NCI-H2196 (cell line): ENCODE measurements at regions not wholly inside any gene's neighbourhood (a gene's known extent, or its start where the extent isn't known, plus 50 kb on each side); places are given as distances from the start of the nearest gene placed in this dataset.

Source experiments
- DNase-seq: peaks from one replicate; lab custom pipeline; 2025; ENCODE audit not compliant: unreplicated experiment; lab: John Stamatoyannopoulos, UW

DNA sequence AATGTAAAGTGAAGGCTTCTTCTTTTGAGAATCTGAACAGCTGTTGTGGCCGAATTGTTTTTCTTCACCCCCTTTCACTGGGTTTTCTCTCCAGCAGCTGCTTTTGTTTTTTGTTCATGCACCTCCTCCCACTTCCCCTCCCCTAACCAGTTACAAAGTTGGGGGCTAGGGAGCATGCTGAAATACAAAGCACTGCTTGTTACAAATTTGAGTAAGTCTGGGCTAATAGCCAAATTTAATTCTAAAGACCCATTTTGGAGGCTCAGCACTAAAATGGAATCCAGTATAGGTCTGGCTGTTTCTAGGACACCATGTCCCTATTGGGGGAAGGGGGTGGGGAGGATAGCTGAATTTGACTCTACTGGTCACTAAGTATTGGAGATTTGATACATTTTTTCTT lies 89.2 kb upstream of the GPM6B start:
- DNase-seq, result no peak

GRCh38 chrX:13903405-13903804 lies 86.5 kb upstream of the GPM6B start:
- DNase-seq, result no peak

DNA sequence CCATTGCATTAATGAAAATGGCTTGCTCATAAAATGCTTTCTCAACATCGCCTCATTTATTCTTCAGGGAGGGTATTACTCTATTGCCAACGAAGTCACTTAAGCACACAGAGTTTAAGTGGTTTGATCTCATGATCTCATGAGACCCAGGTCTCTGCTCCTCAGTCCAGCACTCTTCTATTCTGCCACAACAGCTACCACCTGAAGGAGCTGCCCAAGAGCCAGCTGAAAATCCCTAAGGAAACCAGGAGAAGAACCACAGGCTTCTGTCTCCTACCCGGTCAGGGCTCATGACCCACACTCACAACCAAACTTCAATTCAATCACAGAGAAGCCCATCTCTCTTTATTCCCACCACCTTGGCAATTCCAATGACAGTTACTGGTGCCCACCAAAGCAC lies 85.5 kb upstream of the GPM6B start:
- no peak for DNase-seq

GRCh38 chrX:13901354-13901753 lies 84.5 kb upstream of the GPM6B start:
- DNase-seq, result no peak

DNA sequence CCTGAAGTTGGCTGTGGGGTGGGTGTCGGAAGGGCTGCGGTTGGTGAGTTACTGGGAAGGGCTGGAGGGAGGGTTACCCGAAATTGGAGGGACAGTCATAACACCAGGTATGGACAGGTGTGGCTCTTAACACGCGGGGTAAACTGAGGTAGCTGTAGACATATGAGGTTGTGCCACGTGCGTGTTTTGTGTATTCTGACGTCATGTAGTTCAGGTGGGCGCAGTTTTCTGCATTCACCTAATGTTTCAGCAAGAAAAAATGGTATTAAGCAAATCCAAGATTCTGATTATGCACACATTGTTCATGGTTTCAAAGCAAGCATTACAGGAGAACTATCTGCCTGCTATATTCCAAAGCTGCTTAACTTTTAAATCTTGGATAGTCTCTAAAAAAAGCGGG lies 83.5 kb upstream of the GPM6B start:
- no peak for DNase-seq

DNA sequence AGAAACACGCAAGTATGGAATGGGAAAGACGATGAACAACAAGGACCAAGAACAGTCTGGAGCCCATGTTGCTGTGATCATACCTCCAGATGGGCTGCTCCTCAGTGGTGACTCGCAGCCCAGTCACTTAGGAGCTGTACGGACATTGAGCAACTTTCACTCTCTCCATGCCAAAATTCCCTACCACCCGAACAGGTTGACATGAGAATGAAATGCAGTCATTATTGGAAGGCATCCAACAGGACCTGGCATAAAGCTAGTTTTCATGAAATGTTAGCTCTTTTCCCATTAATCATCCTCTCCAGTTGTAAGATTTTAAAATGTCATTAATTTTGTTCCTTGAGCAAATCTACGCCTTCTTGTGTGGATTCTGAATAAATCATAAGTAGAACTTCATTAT lies 82.7 kb upstream of the GPM6B start:
- DNase-seq, result peak; percentile 44

GRCh38 chrX:13898603-13899002 lies 81.7 kb upstream of the GPM6B start:
- no peak for DNase-seq

DNA sequence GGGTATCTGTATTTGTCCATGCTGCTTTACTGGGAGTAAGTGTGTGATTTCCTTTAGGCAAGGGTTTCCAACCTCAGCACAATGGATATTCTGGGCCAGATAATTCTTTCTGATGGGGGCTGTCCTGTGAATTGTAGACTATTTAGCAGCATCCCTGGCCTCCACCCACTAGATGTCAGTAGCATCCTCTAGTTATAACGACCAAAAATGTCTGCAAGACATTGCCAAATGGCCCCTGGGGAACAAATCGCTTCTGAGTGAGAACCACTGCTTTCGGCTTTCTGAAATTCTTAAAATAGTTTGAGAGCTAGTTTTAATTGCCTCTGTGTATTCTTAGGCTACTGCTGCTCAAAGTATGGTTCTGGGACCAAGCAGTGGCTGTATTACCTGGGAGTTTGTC lies 81.2 kb upstream of the GPM6B start:
- DNase-seq, result no peak

DNA sequence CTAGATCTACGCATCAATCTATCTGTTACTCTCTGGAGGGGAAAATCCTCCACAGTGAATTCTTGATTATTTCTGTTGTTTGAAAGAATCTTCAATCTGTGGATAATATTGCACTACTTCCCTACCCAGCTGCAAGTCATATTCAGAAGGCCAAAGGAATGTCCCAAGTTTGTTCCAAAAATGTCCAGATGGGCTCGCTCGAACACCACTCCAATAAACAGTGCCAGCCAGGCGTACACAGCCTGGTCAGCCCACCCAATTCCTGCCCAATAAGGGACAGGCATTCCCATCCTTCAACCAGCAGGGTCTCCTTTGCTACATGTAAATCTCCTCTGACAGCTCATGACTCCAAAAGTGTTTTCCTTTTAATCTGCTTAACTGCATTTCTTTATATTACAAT lies 80.7 kb upstream of the GPM6B start:
- no peak for DNase-seq

DNA sequence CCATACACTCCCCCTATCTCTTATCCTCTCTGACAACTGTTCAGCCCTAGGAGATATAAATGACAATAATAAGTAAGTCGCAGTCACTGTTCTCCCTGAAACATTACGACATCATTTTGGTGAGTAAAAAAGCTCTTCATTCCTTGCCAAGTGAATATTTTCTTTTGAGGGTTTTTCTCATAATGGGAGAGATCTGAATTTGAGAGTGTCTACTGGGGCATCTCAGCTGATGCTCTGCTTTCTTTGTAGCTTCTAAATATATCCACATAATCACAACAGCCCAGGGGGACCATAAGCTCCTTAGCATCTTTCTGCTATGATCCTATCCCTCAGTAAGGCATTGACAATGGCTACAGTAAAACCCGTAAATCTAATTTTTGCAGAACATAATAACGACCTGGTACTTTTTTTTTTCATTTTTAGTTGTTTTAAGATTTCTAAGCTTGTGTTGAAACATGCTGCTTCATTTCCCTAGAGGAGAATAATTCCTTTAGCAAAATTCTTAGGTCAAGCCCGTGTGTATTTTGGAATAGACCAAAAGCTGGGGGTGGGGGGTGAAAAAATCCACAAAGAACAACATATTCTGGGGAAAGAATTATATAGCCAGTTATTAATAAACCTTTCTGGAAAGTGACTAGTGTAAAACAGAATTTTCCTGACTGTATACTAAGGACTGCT lies 78.1 kb upstream of the GPM6B start:
- DNase-seq, result no peak

GRCh38 chrX:13893826-13894225 lies 76.9 kb upstream of the GPM6B start:
- DNase-seq, result no peak

DNA sequence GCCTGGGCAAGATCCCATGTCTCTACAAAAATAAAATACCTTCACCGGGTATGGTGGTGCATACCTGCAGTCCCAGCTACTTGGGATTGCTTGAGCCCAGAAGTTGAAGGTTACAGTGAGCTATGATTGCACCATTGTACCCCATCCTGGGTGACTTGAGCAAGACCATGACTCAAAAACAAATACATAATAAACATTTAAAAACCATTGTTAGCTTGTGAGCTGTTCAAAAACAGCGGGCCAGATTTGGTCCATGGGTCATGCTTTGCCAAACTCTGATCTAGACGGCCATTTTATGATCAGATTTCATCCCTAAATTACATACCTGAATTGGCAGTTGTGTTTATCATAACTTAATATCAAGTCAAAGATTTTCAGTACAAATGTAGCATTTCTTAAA lies 76.0 kb upstream of the GPM6B start:
- no peak for DNase-seq

DNA sequence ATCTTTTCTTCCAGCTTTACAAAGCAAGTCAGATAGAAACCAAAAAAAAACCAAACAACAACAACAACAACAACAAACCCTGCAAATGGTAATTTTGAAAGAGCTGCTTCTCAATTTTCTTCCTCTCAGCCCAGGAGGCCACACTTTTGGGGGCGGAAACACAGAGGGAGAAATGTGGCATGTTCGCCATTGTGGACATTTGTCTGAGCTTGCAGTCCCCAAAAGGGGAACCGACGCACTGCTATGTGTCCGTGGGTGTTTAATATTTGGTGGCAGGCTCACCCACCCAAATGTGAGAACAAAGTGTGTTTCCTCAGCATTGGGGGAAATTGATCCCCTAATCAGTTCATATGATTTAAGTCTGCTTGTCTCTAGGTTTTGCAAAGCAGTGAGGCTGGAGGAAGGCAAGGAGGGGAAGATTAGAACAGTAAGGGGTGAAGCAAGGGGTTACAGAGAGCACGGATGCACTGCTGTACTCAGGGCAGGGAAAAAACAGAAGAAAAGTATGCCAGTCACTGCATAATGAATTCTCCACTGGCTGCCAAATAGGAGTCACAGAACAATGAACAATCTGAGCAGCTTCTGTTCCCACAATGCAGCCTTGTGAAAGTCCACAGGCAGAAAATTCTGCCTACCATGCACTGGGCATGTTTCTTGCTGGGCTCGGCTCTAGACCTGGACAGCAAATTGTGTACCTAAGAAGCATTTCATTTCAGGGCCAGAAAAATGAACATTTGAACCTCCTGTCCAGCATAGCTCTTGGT lies 74.7 kb upstream of the GPM6B start:
- no peak for DNase-seq

GRCh38 chrX:13890806-13891205 lies 73.9 kb upstream of the GPM6B start:
- DNase-seq, result no peak

GRCh38 chrX:13888284-13888683 lies 71.4 kb upstream of the GPM6B start:
- no peak for DNase-seq

- DNase-seq, result no peak
These were observed 68.7 kb upstream of the GPM6B start for GRCh38 chrX:13885591-13885990.

- DNase-seq, result no peak
These were observed 59.8 kb upstream of the GPM6B start for GRCh38 chrX:13876652-13877051.

DNA sequence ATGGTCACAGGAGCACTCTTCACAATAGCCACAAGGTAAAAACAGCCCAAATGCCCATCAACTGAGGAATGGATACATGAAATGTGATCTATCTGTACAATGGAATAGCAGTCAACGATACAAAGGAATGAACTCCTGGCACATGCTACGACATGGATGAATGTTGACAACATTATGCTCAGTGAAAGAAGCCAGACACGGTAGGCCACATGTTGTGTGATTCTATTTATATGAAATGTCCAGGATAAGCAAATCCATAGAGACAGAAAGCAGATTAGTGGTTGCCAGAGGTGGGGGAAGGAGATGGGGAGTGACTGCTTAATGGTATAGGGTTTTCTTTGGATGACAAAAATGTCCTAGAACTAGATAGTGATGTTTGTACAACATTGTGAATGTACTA lies 58.7 kb upstream of the GPM6B start:
- no peak for DNase-seq

DNA sequence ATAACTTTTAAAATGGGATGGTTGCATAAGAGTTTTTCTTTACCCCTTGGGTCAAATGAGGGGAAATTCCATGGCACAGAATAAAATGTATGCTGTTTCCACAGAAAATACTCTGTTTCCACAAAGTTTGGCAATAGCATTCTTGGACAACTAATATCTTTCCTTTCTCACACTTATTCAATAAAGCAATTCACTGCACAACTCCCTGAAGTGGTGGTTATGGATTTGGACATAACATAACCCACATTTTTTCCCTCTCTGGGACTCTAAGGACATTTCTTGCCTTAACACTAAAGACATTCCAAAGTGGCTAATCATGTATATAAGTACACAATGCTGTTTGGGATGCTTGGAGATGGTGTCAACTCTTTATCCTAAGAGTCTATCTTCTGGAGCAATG lies 51.7 kb upstream of the GPM6B start:
- no peak for DNase-seq
